Activated naive CD8-positive, alpha-beta T cell (primary cell): ENCODE measurements at regions not wholly inside any gene's neighbourhood (a gene's known extent, or its start where the extent isn't known, plus 50 kb on each side); places are given as distances from the start of the nearest gene placed in this dataset.
"Not testable (repeated sequence)": the region's sequence is repeated elsewhere in the genome, so short reads cannot be mapped to it uniquely, and the experiment has no call there.

ENCODE experiments used
- H3K27ac Mint-ChIP-seq: one replicate; pipeline ENCODE4 v1.8.0; 2021; ENCODE audit warnings: mixed read lengths
- H3K27me3 Mint-ChIP-seq: one replicate; pipeline ENCODE4 v1.8.0; 2021; ENCODE audit warnings: mixed read lengths
- H3K36me3 Mint-ChIP-seq: one replicate; pipeline ENCODE4 v1.8.0; 2021; ENCODE audit warnings: mixed read lengths
- H3K4me1 Mint-ChIP-seq: one replicate; pipeline ENCODE4 v1.8.0; 2021; ENCODE audit warnings: low read depth, mixed read lengths
- H3K4me3 Mint-ChIP-seq: one replicate; pipeline ENCODE4 v1.8.0; 2021; ENCODE audit warnings: mild to moderate bottlenecking, mixed read lengths
- H3K9me3 Mint-ChIP-seq: one replicate; pipeline ENCODE4 v1.8.0; 2021; ENCODE audit warnings: low read depth, mixed read lengths

- H3K4me1 Mint-ChIP-seq: peaks cover 10% of the 10 kb centered on the region
- H3K9me3 Mint-ChIP-seq, H3K27me3 Mint-ChIP-seq, H3K27ac Mint-ChIP-seq, H3K36me3 Mint-ChIP-seq, H3K4me3 Mint-ChIP-seq: not testable (repeated sequence)
These were observed 255.7 kb downstream of the BCL2L11 start for GRCh38 chr2:111376272-111376970.

GRCh38 chr2:111376971-111377352 is 256.2 kb downstream of the BCL2L11 start:
- not testable (repeated sequence) for H3K4me3 Mint-ChIP-seq, H3K27ac Mint-ChIP-seq, H3K9me3 Mint-ChIP-seq, H3K36me3 Mint-ChIP-seq, H3K27me3 Mint-ChIP-seq
- H3K4me1 Mint-ChIP-seq: peaks cover 12% of the 10 kb centered on the region

GRCh38 chr2:111377386-111377959 is 256.8 kb downstream of the BCL2L11 start:
- H3K4me3 Mint-ChIP-seq, H3K27me3 Mint-ChIP-seq, H3K27ac Mint-ChIP-seq, H3K9me3 Mint-ChIP-seq, H3K36me3 Mint-ChIP-seq: not testable (repeated sequence)
- H3K4me1 Mint-ChIP-seq: peaks cover 13% of the 10 kb centered on the region

- not testable (repeated sequence) for H3K9me3 Mint-ChIP-seq, H3K27ac Mint-ChIP-seq, H3K36me3 Mint-ChIP-seq, H3K4me3 Mint-ChIP-seq, H3K27me3 Mint-ChIP-seq
- H3K4me1 Mint-ChIP-seq: peaks cover 13% of the 10 kb centered on the region
These were observed 257.6 kb downstream of the BCL2L11 start for GRCh38 chr2:111378348-111378747.

- Mint-ChIP-seq H3K4me3 (peak overlapping the region; percentile 10), H3K27ac (peak overlapping the region; percentile 82), H3K4me1 (peaks cover 13% of the 10 kb centered on the region)
- H3K27me3 Mint-ChIP-seq, H3K36me3 Mint-ChIP-seq, H3K9me3 Mint-ChIP-seq: not testable (repeated sequence)
These were observed 260.2 kb downstream of the BCL2L11 start for GRCh38 chr2:111380733-111381439.

- Mint-ChIP-seq H3K4me1 (peaks cover 13% of the 10 kb centered on the region), H3K27ac (peak overlapping the region; percentile 82)
- H3K27me3 Mint-ChIP-seq, H3K4me3 Mint-ChIP-seq, H3K9me3 Mint-ChIP-seq, H3K36me3 Mint-ChIP-seq: not testable (repeated sequence)
These were observed 261.0 kb downstream of the BCL2L11 start for GRCh38 chr2:111381530-111382306.

GRCh38 chr2:111382507-111382906 is 261.8 kb downstream of the BCL2L11 start:
- not testable (repeated sequence) for H3K9me3 Mint-ChIP-seq, H3K27ac Mint-ChIP-seq, H3K36me3 Mint-ChIP-seq, H3K27me3 Mint-ChIP-seq, H3K4me3 Mint-ChIP-seq
- peaks cover 13% of the 10 kb centered on the region for H3K4me1 Mint-ChIP-seq

- peaks cover 13% of the 10 kb centered on the region for H3K4me1 Mint-ChIP-seq
- not testable (repeated sequence) for H3K36me3 Mint-ChIP-seq, H3K27ac Mint-ChIP-seq, H3K9me3 Mint-ChIP-seq, H3K4me3 Mint-ChIP-seq, H3K27me3 Mint-ChIP-seq
These were observed 262.6 kb downstream of the BCL2L11 start for GRCh38 chr2:111383311-111383710.

GRCh38 chr2:111385226-111385957 is 264.7 kb downstream of the BCL2L11 start:
- H3K36me3 Mint-ChIP-seq, H3K4me3 Mint-ChIP-seq, H3K27me3 Mint-ChIP-seq, H3K27ac Mint-ChIP-seq, H3K9me3 Mint-ChIP-seq: not testable (repeated sequence)
- H3K4me1 Mint-ChIP-seq: peaks cover 12% of the 10 kb centered on the region

- H3K4me1 Mint-ChIP-seq, H3K4me3 Mint-ChIP-seq, H3K27me3 Mint-ChIP-seq, H3K36me3 Mint-ChIP-seq, H3K9me3 Mint-ChIP-seq, H3K27ac Mint-ChIP-seq: not testable (repeated sequence)
These were observed 269.9 kb downstream of the BCL2L11 start for GRCh38 chr2:111390605-111391004.

GRCh38 chr2:111395350-111396128 is 274.8 kb downstream of the BCL2L11 start:
- H3K27me3 Mint-ChIP-seq, H3K36me3 Mint-ChIP-seq, H3K4me3 Mint-ChIP-seq, H3K4me1 Mint-ChIP-seq, H3K9me3 Mint-ChIP-seq: not testable (repeated sequence)
- H3K27ac Mint-ChIP-seq: peak overlapping the region; percentile 84

GRCh38 chr2:111400598-111401253 is 280.0 kb downstream of the BCL2L11 start:
- not testable (repeated sequence) for H3K36me3 Mint-ChIP-seq, H3K27me3 Mint-ChIP-seq, H3K9me3 Mint-ChIP-seq, H3K4me3 Mint-ChIP-seq, H3K4me1 Mint-ChIP-seq
- peak overlapping the region; percentile 70 for H3K27ac Mint-ChIP-seq

GRCh38 chr2:111401270-111402140 is 280.8 kb downstream of the BCL2L11 start:
- H3K4me1 Mint-ChIP-seq, H3K9me3 Mint-ChIP-seq, H3K36me3 Mint-ChIP-seq, H3K27me3 Mint-ChIP-seq, H3K4me3 Mint-ChIP-seq: not testable (repeated sequence)
- peak overlapping the region; percentile 97 for H3K27ac Mint-ChIP-seq
